ENCODE measurements at regions not wholly inside any gene's neighbourhood (a gene's known extent, or its start where the extent isn't known, plus 50 kb on each side); places are given as distances from the start of the nearest gene placed in this dataset.

GRCh38 chr2:151150331-151151320 is 111.0 kb downstream of the RBM43 start:
- TF ChIP-seq EZH2 (IDR thresholded peaks at IDR 0.05; ENCODE audit: insufficient read depth, poor library complexity, severe bottlenecking) (no peak), EZH2phosphoT487 (IDR thresholded peaks at IDR 0.05; ENCODE audit: insufficient read depth, low read depth) (no peak)
